Gastrocnemius medialis (tissue), 4 donors: ENCODE measurements at regions not wholly inside any gene's neighbourhood (a gene's known extent, or its start where the extent isn't known, plus 50 kb on each side); places are given as distances from the start of the nearest gene placed in this dataset.

ENCODE experiments used
- POLR2A ChIP-seq, 2 donors: fragments of 450-650 bp; IDR thresholded peaks; one replicate each; pipeline ENCODE4 v1.6.1; 2017; ENCODE audit warnings: antibody characterized with exemption in 2 of 2, mild to moderate bottlenecking in 2 of 2, moderate library complexity in 2 of 2
- TF ChIP-seq, protein P1 (sequence below), 5 experiments: fragments of 450-650 bp in 3 of 5; fragments of 200-600 bp in 2 of 5; sonication (generic) in 2 of 5; IDR thresholded peaks in 4 of 5; conservative IDR thresholded peaks in 1 of 5; 1 replicate in 4 of 5; 2 replicates in 1 of 5; pipeline ENCODE4 v1.5.1; 2016 to 2019; ENCODE audit warnings: antibody characterized with exemption in 5 of 5, mild to moderate bottlenecking in 3 of 5, moderate library complexity in 3 of 5

DNA sequence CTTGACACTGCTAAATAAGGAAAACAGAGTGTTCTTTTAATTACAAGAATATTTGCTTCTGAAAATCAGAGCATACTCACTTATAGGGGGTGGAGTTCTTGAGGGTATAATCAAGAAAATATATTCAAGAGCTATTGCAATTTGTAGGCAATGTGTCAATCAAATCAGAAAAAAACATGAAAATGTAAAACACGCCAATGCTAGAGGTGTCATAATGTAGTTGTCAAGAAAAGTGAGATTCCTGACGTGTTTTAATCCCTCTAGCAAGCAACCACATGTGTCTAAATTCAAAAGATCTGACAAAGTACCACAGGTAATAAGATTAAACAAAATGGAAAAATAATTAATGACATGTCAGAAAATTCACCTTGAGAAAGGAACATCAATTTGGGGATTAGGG, 1440.7 kb upstream of the RAG2 start:
- TF ChIP-seq, protein P1, sequence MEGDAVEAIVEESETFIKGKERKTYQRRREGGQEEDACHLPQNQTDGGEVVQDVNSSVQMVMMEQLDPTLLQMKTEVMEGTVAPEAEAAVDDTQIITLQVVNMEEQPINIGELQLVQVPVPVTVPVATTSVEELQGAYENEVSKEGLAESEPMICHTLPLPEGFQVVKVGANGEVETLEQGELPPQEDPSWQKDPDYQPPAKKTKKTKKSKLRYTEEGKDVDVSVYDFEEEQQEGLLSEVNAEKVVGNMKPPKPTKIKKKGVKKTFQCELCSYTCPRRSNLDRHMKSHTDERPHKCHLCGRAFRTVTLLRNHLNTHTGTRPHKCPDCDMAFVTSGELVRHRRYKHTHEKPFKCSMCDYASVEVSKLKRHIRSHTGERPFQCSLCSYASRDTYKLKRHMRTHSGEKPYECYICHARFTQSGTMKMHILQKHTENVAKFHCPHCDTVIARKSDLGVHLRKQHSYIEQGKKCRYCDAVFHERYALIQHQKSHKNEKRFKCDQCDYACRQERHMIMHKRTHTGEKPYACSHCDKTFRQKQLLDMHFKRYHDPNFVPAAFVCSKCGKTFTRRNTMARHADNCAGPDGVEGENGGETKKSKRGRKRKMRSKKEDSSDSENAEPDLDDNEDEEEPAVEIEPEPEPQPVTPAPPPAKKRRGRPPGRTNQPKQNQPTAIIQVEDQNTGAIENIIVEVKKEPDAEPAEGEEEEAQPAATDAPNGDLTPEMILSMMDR (IDR thresholded peaks at IDR 0.05 in 4 of 5, conservative IDR thresholded peaks at IDR 0.05 in 1 of 5) = no peak
- no peak for TF ChIP-seq POLR2A (IDR thresholded peaks at IDR 0.05)
